ENCODE measurements at regions not wholly inside any gene's neighbourhood (a gene's known extent, or its start where the extent isn't known, plus 50 kb on each side); places are given as distances from the start of the nearest gene placed in this dataset.
A peak's percentile ranks its signal among the peaks of the same experiment; 100 is the strongest.

DNA sequence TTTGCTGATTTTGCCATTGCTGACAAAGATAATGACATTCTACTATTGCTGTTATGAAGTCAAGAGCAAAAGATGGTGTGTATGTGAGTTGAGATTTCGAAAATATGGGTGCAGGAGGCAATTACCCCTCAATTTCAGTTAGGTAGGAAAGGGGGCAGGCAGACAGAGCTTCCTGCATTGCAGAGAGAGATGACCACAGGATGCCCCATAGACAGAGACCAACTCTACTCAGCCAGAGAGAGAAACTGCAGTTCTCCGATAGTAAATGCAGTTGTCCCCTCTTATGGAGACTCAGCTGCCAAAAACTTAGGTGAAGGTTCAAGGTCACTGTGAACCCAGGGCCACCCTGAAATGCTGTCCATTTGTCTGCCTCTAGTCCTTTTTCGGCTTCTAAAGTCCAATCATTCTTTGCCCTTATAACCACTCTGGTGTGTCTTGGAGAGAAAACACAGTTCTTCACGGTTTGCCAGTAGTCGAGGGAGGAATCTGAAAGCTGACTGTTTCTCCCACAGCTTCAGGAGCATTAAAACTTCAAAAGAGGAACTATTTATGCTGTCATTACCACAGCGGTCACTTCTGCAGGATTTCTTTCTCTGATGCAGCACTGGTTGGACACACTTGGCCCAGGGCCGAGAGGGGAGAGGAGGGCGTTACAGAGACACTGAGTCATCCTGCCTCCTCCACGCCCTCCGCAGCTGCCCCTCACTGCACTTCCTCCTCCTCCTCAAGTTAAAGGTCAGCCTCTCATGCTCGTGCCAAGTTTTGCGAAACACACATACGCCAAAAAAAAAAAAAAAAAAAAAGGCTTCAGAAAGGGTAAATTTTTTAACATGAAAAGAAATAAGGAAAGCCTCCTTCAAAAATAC, 264.3 kb downstream of the FOXO1 start (continued):
- TF ChIP-seq, protein P1, sequence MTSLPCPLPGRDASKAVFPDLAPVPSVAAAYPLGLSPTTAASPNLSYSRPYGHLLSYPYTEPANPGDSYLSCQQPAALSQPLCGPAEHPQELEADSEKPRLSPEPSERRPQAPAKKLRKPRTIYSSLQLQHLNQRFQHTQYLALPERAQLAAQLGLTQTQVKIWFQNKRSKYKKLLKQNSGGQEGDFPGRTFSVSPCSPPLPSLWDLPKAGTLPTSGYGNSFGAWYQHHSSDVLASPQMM (CRISPR knock-in tag; IDR thresholded peaks at IDR 0.05), result no peak
- TF ChIP-seq FOXP1 (CRISPR knock-in tag; IDR thresholded peaks at IDR 0.05) (no peak), RB1 (IDR thresholded peaks at IDR 0.05; ENCODE audit: low read depth) (no peak), NFE2 (IDR thresholded peaks at IDR 0.05; ENCODE audit: low read depth) (peak; percentile 43; the same call in 1 of the 2 replicates), ZKSCAN1 (IDR thresholded peaks at IDR 0.05; ENCODE audit: low read depth, low read length) (no peak), CAMTA2 (CRISPR knock-in tag; conservative IDR thresholded peaks at IDR 0.05) (no peak), JUND (IDR thresholded peaks at IDR 0.05; ENCODE audit: borderline replicate concordance, low read depth, low read length) (peak; percentile 86), JUND (tag; IDR thresholded peaks at IDR 0.05; ENCODE audit: borderline replicate concordance, low read depth, low read length) (peak; percentile 84; the same call in 2 of the 3 replicates)
- TF ChIP-seq, protein P2, sequence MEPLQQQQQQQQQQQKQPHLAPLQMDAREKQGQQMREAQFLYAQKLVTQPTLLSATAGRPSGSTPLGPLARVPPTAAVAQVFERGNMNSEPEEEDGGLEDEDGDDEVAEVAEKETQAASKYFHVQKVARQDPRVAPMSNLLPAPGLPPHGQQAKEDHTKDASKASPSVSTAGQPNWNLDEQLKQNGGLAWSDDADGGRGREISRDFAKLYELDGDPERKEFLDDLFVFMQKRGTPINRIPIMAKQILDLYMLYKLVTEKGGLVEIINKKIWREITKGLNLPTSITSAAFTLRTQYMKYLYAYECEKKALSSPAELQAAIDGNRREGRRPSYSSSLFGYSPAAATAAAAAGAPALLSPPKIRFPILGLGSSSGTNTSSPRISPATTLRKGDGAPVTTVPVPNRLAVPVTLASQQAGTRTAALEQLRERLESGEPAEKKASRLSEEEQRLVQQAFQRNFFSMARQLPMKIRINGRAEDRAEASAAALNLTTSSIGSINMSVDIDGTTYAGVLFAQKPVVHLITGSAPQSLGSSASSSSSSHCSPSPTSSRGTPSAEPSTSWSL (CRISPR knock-in tag; IDR thresholded peaks at IDR 0.05; ENCODE audit: borderline replicate concordance), result no peak
- TF ChIP-seq, protein P3, sequence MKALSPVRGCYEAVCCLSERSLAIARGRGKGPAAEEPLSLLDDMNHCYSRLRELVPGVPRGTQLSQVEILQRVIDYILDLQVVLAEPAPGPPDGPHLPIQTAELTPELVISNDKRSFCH (CRISPR knock-in tag; IDR thresholded peaks at IDR 0.05), result no peak
- TF ChIP-seq, protein P3 (tag; IDR thresholded peaks at IDR 0.05), result peak; percentile 77
- TF ChIP-seq, protein P4, sequence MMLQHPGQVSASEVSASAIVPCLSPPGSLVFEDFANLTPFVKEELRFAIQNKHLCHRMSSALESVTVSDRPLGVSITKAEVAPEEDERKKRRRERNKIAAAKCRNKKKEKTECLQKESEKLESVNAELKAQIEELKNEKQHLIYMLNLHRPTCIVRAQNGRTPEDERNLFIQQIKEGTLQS (IDR thresholded peaks at IDR 0.05), result peak; percentile 47; the same call in 1 of the 2 replicates
- TF ChIP-seq, protein P4 (CRISPR knock-in tag; conservative IDR thresholded peaks at IDR 0.05), result no peak
